ENCODE measurements at regions not wholly inside any gene's neighbourhood (a gene's known extent, or its start where the extent isn't known, plus 50 kb on each side); places are given as distances from the start of the nearest gene placed in this dataset.
A peak's percentile ranks its signal among the peaks of the same experiment; 100 is the strongest.

- no peaks in the 10 kb centered on the region for H3K4me1 Mint-ChIP-seq (ENCODE audit: low read depth)
- DNase-seq (ENCODE audit: low spot score, unreplicated experiment) = no peak
- H3K36me3 Mint-ChIP-seq (ENCODE audit: insufficient read depth) = no peaks in the 10 kb centered on the region
- no peaks in the 10 kb centered on the region for H3K9me3 Mint-ChIP-seq (ENCODE audit: low read depth)
- peaks cover 12% of the 10 kb centered on the region for H3K27me3 Mint-ChIP-seq
- TF ChIP-seq CTCF (IDR thresholded peaks at IDR 0.05; ENCODE audit: unreplicated experiment) = no peak
- H3K27ac Mint-ChIP-seq = no peak overlapping the region
- no peak overlapping the region for H3K4me3 Mint-ChIP-seq (ENCODE audit: low read depth)
Measured at GRCh38 chr20:40738976-40739375, 49.9 kb upstream of the MAFB start.

DNA sequence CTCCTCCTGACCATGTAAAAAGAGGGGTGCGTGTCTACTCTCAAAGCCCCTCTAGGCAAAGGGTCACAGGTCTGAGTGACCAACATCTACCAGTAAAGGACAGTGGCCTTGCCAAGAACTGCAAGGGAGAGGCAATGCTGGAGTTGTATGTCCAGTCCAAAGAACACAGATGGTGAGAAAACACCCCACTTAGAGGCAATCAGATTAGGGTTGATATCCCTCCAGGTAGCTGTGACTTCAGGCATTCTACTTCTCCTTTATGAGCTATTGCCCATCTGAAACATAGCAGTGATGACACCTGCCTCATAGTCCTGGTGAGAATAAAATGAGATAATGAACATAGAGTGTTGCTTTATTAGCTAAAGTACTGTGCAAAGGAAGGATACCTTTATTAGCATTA, 50.8 kb upstream of the MAFB start:
- no peak for DNase-seq (ENCODE audit: low spot score, unreplicated experiment)
- Mint-ChIP-seq H3K27ac (no peak overlapping the region), H3K9me3 (ENCODE audit: low read depth) (no peaks in the 10 kb centered on the region), H3K4me3 (ENCODE audit: low read depth) (no peak overlapping the region), H3K27me3 (peaks cover 17% of the 10 kb centered on the region), H3K4me1 (ENCODE audit: low read depth) (no peaks in the 10 kb centered on the region), H3K36me3 (ENCODE audit: insufficient read depth) (no peaks in the 10 kb centered on the region)
- no peak for TF ChIP-seq CTCF (IDR thresholded peaks at IDR 0.05; ENCODE audit: unreplicated experiment)

- Mint-ChIP-seq H3K27ac (no peak overlapping the region), H3K27me3 (peaks cover 23% of the 10 kb centered on the region), H3K4me1 (ENCODE audit: low read depth) (no peaks in the 10 kb centered on the region), H3K4me3 (ENCODE audit: low read depth) (no peak overlapping the region), H3K36me3 (ENCODE audit: insufficient read depth) (no peaks in the 10 kb centered on the region), H3K9me3 (ENCODE audit: low read depth) (no peaks in the 10 kb centered on the region)
- no peak for DNase-seq (ENCODE audit: low spot score, unreplicated experiment)
- peak; percentile 65 for TF ChIP-seq CTCF (IDR thresholded peaks at IDR 0.05; ENCODE audit: unreplicated experiment)
Measured at GRCh38 chr20:40741507-40742106, 52.6 kb upstream of the MAFB start.

- H3K4me3 Mint-ChIP-seq (ENCODE audit: low read depth) = no peak overlapping the region
- no peak for TF ChIP-seq CTCF (IDR thresholded peaks at IDR 0.05; ENCODE audit: unreplicated experiment)
- H3K36me3 Mint-ChIP-seq (ENCODE audit: insufficient read depth) = no peaks in the 10 kb centered on the region
- H3K9me3 Mint-ChIP-seq (ENCODE audit: low read depth) = no peaks in the 10 kb centered on the region
- peaks cover 26% of the 10 kb centered on the region for H3K27me3 Mint-ChIP-seq
- H3K27ac Mint-ChIP-seq = no peak overlapping the region
- no peaks in the 10 kb centered on the region for H3K4me1 Mint-ChIP-seq (ENCODE audit: low read depth)
- no peak for DNase-seq (ENCODE audit: low spot score, unreplicated experiment)
Measured at GRCh38 chr20:40743141-40743775, 54.2 kb upstream of the MAFB start.

DNA sequence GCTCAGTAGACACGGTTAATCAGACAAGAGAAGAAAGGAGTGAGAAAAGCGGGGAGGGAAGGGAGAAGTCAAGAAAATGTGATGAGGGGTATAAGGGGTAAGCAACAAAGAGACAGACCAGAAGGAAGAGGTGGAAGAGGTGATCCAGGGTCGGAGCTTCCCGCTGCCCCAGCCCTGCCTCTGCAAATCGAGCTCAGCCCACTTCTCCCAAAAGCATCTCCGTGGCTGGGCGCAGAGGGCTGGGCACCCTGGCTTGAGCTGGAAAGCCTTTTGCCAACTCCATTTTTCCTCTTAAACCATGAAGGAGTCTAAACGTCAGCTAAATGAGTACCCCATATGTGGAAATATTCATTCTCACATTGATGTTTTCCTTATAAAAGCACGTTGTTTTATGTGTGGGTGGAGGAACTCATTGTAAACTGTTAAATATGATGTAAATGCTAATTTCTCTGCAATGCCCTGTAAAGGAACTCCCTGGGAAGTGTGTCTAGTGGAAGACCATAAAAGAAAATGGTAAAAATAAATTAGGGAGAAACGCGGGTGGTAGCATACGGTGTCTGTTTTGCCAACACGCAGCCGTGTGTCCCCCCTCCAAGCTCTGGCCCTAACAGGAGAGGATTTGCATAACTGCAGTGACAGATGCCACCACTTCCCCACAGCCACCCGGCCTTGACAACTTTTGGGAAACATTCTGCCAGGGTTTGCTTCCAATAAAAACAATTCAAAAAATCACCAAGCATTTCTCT, 55.2 kb upstream of the MAFB start:
- no peak for DNase-seq (ENCODE audit: low spot score, unreplicated experiment)
- TF ChIP-seq CTCF (IDR thresholded peaks at IDR 0.05; ENCODE audit: unreplicated experiment) = no peak
- H3K4me1 Mint-ChIP-seq (ENCODE audit: low read depth) = no peaks in the 10 kb centered on the region
- H3K9me3 Mint-ChIP-seq (ENCODE audit: low read depth) = no peaks in the 10 kb centered on the region
- H3K27ac Mint-ChIP-seq = no peak overlapping the region
- no peaks in the 10 kb centered on the region for H3K36me3 Mint-ChIP-seq (ENCODE audit: insufficient read depth)
- no peak overlapping the region for H3K4me3 Mint-ChIP-seq (ENCODE audit: low read depth)
- H3K27me3 Mint-ChIP-seq = peaks cover 26% of the 10 kb centered on the region
